HepG2 (cell line): ENCODE measurements at regions not wholly inside any gene's neighbourhood (a gene's known extent, or its start where the extent isn't known, plus 50 kb on each side); places are given as distances from the start of the nearest gene placed in this dataset.

Source experiments
- ATAC-seq: fragments of 200-7000 bp; cut with Tn5 transposase; 3 replicates; pipeline ENCODE4 v1.9.1; 2020; ENCODE audit warnings: mild to moderate bottlenecking, moderate library complexity
- BruUV-seq: library from RNA; stranded (reverse); fragments of 400-500 nt; replicated peaks from 2 replicates; lab custom pipeline; 2021; lab: Mats Ljungman, UMichigan
- CTCF ChIA-PET: fragments of 300-600 bp; formaldehyde crosslinking; extraction: SDS; loops from one replicate; lab custom pipeline; 2021; ENCODE audit warnings: low total read pairs, inconsistent platforms, low intra/inter-chr PET ratio; lab: Yijun Ruan, JAX
- POLR2A ChIA-PET: fragments of 350-600 bp; sonication (Branson Sonifier 250); formaldehyde crosslinking; loops from one replicate; lab custom pipeline; 2020; ENCODE audit warnings: antibody characterized with exemption, inconsistent platforms; lab: Yijun Ruan, JAX
- DNase-seq: peaks from one replicate; pipeline ENCODE4 v3.0.0-alpha.2; 2015; ENCODE audit warnings: low spot score
- FAIRE-seq: peaks from 3 replicates; lab custom pipeline; 2011; peaks lifted over from hg19 to GRCh38; lab: Jason Lieb, UNC
- H2AFZ ChIP-seq: one replicate; pipeline ENCODE4 v1.6.1; 2011; ENCODE audit warnings: low read length, inconsistent platforms
- H3K27ac ChIP-seq: fragments of 300-600 bp; 3 replicates; pipeline ENCODE4 v1.8.0; 2011; ENCODE audit warnings: mixed run types, mild to moderate bottlenecking, mixed read lengths, low read length, inconsistent platforms; ENCODE audit not compliant: insufficient read depth; ENCODE audit errors: extremely low read length
- H3K27me3 ChIP-seq, 2 experiments: fragments of 200-600 bp in 1 of 2; 2 replicates in 1 of 2; 3 replicates in 1 of 2; pipeline versions ENCODE4 v1.6.0 to v1.8.0; 2011; ENCODE audit warnings: low read length in 2 of 2, mild to moderate bottlenecking in 2 of 2, moderate library complexity in 2 of 2, inconsistent platforms in 1 of 2; ENCODE audit not compliant: insufficient read depth in 2 of 2, control insufficient read depth in 1 of 2
- H3K36me3 ChIP-seq, 2 experiments: fragments of 200-600 bp in 1 of 2; replicated peaks in 1 of 2; 2 replicates in 1 of 2; 3 replicates in 1 of 2; pipeline versions ENCODE4 v1.5.1 to v1.8.0; 2011; ENCODE audit warnings: low read length in 2 of 2, inconsistent platforms in 1 of 2; ENCODE audit not compliant: insufficient read depth in 2 of 2, control insufficient read depth in 1 of 2
- H3K4me1 ChIP-seq: 2 replicates; pipeline ENCODE4 v1.5.1; 2012; ENCODE audit warnings: low read length, inconsistent platforms; ENCODE audit not compliant: insufficient read depth
- H3K4me2 ChIP-seq: 2 replicates; pipeline ENCODE4 v1.6.0; 2011; ENCODE audit warnings: low read depth, low read length, inconsistent platforms
- H3K4me3 ChIP-seq, 3 experiments: fragments of 200-600 bp in 1 of 3; sonication (generic), shearing (Covaris generic) in 1 of 3; replicated peaks in 1 of 3; 2 replicates each; pipeline ENCODE4 v1.5.1; 2011 to 2016; ENCODE audit warnings: low read length in 3 of 3, inconsistent platforms in 2 of 3, low read depth in 2 of 3, mild to moderate bottlenecking in 2 of 3, control low read depth in 1 of 3, mixed read lengths in 1 of 3; ENCODE audit not compliant: insufficient read depth in 1 of 3
- H3K79me2 ChIP-seq: one replicate; pipeline ENCODE4 v1.6.1; 2011; ENCODE audit warnings: low read length, inconsistent platforms; ENCODE audit not compliant: insufficient read depth
- H3K9ac ChIP-seq: 2 replicates; pipeline ENCODE4 v1.6.0; 2011; ENCODE audit warnings: mild to moderate bottlenecking, low read depth, low read length, inconsistent platforms; ENCODE audit not compliant: insufficient read depth
- H3K9me3 ChIP-seq: 2 replicates; pipeline ENCODE4 v1.5.1; 2012; ENCODE audit warnings: mild to moderate bottlenecking, low read length
- H4K20me1 ChIP-seq: 2 replicates; pipeline ENCODE4 v1.6.0; 2011; ENCODE audit warnings: inconsistent platforms, mild to moderate bottlenecking, low read length, moderate library complexity; ENCODE audit not compliant: insufficient read depth
- ARNT ChIP-seq: fragments of 450-650 bp; IDR thresholded peaks from 2 replicates; pipeline ENCODE4 v1.6.1; 2017
- ASH2L ChIP-seq: fragments of 300-600, 200-600 bp; sonication (generic); IDR thresholded peaks from 2 replicates; pipeline ENCODE4 v1.7.0; 2017; ENCODE audit warnings: low read depth, mild to moderate bottlenecking, moderate library complexity, mixed read lengths, low read length; ENCODE audit not compliant: insufficient read length
- ATRX ChIP-seq: sonication (generic); formaldehyde crosslinking; IDR thresholded peaks from 2 replicates; pipeline ENCODE4 v1.4.0; 2020; ENCODE audit warnings: missing genetic modification reagents, borderline replicate concordance
- EZH2 ChIP-seq: conservative IDR thresholded peaks from 2 replicates; pipeline ENCODE4 v1.6.1; 2012; ENCODE audit warnings: mild to moderate bottlenecking, low read depth, low read length, moderate library complexity
- FOXC1 ChIP-seq: sonication (generic); formaldehyde crosslinking; IDR thresholded peaks from 2 replicates; pipeline ENCODE4 v1.8.0; 2022; ENCODE audit warnings: mild to moderate bottlenecking, missing genetic modification reagents, borderline replicate concordance
- HMG20B ChIP-seq: conservative IDR thresholded peaks from 2 replicates; pipeline ENCODE4 v1.6.1; 2016; ENCODE audit warnings: missing genetic modification reagents, missing compliant biosample characterization
- PRDM4 ChIP-seq: sonication (generic); formaldehyde crosslinking; IDR thresholded peaks from 2 replicates; pipeline ENCODE4 v1.9.0; 2021; ENCODE audit warnings: missing genetic modification reagents, borderline replicate concordance
- SETDB1 ChIP-seq: sonication (generic); formaldehyde crosslinking; IDR thresholded peaks from 2 replicates; pipeline ENCODE4 v1.5.1; 2020; ENCODE audit warnings: missing genetic modification reagents, mild to moderate bottlenecking, borderline replicate concordance
- ZBTB10 ChIP-seq: sonication (generic); formaldehyde crosslinking; IDR thresholded peaks from 2 replicates; pipeline ENCODE4 v1.4.0; 2020; ENCODE audit warnings: missing genetic modification reagents, borderline replicate concordance
- ZBTB20 ChIP-seq: sonication (generic); formaldehyde crosslinking; IDR thresholded peaks from 2 replicates; pipeline ENCODE4 v1.8.1; 2023; ENCODE audit warnings: missing genetic modification reagents, low read depth, mild to moderate bottlenecking, borderline replicate concordance
- ZKSCAN5 ChIP-seq: sonication (generic); formaldehyde crosslinking; IDR thresholded peaks from 2 replicates; pipeline ENCODE4 v1.5.1; 2020; ENCODE audit warnings: mild to moderate bottlenecking, missing genetic modification reagents
- ZNF552 ChIP-seq: sonication (generic); formaldehyde crosslinking; IDR thresholded peaks from 2 replicates; pipeline ENCODE4 v1.9.0; 2022; ENCODE audit warnings: missing genetic modification reagents, mild to moderate bottlenecking, borderline replicate concordance
- ZNF713 ChIP-seq: sonication (generic); formaldehyde crosslinking; IDR thresholded peaks from 2 replicates; pipeline ENCODE4 v1.4.0; 2020; ENCODE audit warnings: mild to moderate bottlenecking, missing genetic modification reagents
- ZNF780A ChIP-seq: sonication (generic); formaldehyde crosslinking; IDR thresholded peaks from 2 replicates; pipeline ENCODE4 v1.8.0; 2022; ENCODE audit warnings: mild to moderate bottlenecking, missing genetic modification reagents, moderate library complexity
- ZSCAN21 ChIP-seq: sonication (generic); formaldehyde crosslinking; IDR thresholded peaks from 2 replicates; pipeline ENCODE4 v1.8.0; 2022; ENCODE audit warnings: mild to moderate bottlenecking, missing genetic modification reagents, moderate library complexity, borderline replicate concordance
- WGBS: methylation state at CpG from one replicate; pipeline ENCODE4 v1.1.6; 2017; ENCODE audit warnings: low lambda C conversion rate; 5-methylcytosine and 5-hydroxymethylcytosine counted together
- in situ Hi-C: cut with HindIII; loops from 2 replicates; pipeline ENCODE4 v1.10.0; 2017; ENCODE audit warnings: low pct_unique_long_range_greater_than_20kb; ENCODE audit not compliant: extremely low pct_ligation_motif_present
- intact Hi-C: fragments of 100-400 bp; cut with micrococcal nuclease; formaldehyde crosslinking; loops from one replicate; pipeline ENCODE4 v1.10.0; 2022; ENCODE audit not compliant: unreplicated experiment
- TF ChIP-seq, protein P1 (sequence below): sonication (generic); formaldehyde crosslinking; conservative IDR thresholded peaks from 2 replicates; pipeline ENCODE4 v1.4.0; 2020; ENCODE audit warnings: missing genetic modification reagents
- TF ChIP-seq, protein P2 (sequence below): sonication (generic); formaldehyde crosslinking; IDR thresholded peaks from 2 replicates; pipeline ENCODE4 v1.5.0; 2020; ENCODE audit warnings: missing genetic modification reagents

DNA sequence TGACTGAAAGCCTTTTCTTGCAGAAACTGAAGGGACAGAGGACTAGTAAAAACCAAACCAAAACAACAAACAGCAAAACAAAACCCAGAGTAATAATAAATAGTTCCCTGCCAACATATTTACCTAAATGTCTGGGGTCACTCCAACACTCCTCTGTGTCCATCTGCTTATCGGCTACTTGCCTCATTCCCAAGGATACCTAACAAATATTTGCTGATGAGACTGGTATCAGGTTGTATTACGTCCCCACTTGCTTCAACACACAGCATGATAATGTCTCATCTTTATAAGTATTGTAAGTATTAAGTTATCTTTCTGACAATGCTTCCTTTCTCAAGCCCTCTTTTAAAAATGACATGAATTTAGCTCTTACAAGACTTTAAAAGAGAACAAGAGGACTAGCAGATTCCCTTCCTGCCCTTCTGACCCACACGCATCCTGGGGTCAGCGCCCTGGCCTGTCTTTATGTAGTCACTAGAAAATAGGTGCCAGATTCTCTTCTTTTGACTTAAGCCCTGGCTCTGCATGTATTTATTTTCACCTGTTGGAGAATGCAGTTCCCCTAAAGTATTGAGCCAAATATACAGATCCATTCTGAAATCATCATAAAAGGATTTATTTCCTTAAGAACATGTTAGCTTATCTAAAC, 110.2 kb downstream of the SEM1 start:
- no peak overlapping the region for H3K9ac ChIP-seq
- H3K27ac ChIP-seq = no peak overlapping the region
- no peaks in the 10 kb centered on the region for H3K79me2 ChIP-seq
- ATAC-seq = no peak
- H2AFZ ChIP-seq = no peak overlapping the region
- no peaks in the 10 kb centered on the region for H3K9me3 ChIP-seq
- TF ChIP-seq ZNF713 (CRISPR knock-in tag) = no peak
- TF ChIP-seq, protein P1, sequence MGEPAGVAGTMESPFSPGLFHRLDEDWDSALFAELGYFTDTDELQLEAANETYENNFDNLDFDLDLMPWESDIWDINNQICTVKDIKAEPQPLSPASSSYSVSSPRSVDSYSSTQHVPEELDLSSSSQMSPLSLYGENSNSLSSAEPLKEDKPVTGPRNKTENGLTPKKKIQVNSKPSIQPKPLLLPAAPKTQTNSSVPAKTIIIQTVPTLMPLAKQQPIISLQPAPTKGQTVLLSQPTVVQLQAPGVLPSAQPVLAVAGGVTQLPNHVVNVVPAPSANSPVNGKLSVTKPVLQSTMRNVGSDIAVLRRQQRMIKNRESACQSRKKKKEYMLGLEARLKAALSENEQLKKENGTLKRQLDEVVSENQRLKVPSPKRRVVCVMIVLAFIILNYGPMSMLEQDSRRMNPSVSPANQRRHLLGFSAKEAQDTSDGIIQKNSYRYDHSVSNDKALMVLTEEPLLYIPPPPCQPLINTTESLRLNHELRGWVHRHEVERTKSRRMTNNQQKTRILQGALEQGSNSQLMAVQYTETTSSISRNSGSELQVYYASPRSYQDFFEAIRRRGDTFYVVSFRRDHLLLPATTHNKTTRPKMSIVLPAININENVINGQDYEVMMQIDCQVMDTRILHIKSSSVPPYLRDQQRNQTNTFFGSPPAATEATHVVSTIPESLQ = no peak
- no peak for TF ChIP-seq ZKSCAN5
- TF ChIP-seq ARNT = no peak
- TF ChIP-seq ZBTB10 = no peak
- no peak for TF ChIP-seq ASH2L
- no peak for TF ChIP-seq ZNF780A
- TF ChIP-seq, protein P2, sequence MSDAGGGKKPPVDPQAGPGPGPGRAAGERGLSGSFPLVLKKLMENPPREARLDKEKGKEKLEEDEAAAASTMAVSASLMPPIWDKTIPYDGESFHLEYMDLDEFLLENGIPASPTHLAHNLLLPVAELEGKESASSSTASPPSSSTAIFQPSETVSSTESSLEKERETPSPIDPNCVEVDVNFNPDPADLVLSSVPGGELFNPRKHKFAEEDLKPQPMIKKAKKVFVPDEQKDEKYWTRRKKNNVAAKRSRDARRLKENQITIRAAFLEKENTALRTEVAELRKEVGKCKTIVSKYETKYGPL (CRISPR knock-in tag) = no peak
- TF ChIP-seq ATRX (CRISPR knock-in tag) = no peak
- TF ChIP-seq ZNF552 (CRISPR knock-in tag) = no peak
- no peak for TF ChIP-seq ZSCAN21 (CRISPR knock-in tag)
- TF ChIP-seq FOXC1 (CRISPR knock-in tag) = no peak
- no peak for TF ChIP-seq SETDB1 (CRISPR knock-in tag)
- TF ChIP-seq EZH2 = no peak
- TF ChIP-seq PRDM4 (CRISPR knock-in tag) = no peak
- TF ChIP-seq HMG20B = no peak
- TF ChIP-seq ZBTB20 (CRISPR knock-in tag) = no peak
- no peaks in the 10 kb centered on the region for H3K27me3 ChIP-seq
- ChIA-PET POLR2A (no interaction called here), CTCF (no interaction called here)
- no peak overlapping the region for H3K4me2 ChIP-seq
- intact Hi-C loops = loop anchor here (10.0 kb wide), 1 partner anchor 425 kb away; the partner anchor contains the start of gene DLX5
- WGBS = 5% methylated on average over 4 of the region's 4 CpGs
- no peak for FAIRE-seq
- H3K4me3 ChIP-seq = no peak overlapping the region
- H3K4me1 ChIP-seq = peaks cover 9% of the 10 kb centered on the region; the same call in 1 of the 2 replicates
- BruUV-seq = no TSS peak
- H3K36me3 ChIP-seq = no peaks in the 10 kb centered on the region
- in situ Hi-C loops = no loop called here
- DNase-seq = no peak
- H4K20me1 ChIP-seq = no peaks in the 10 kb centered on the region
